Fibroblast of skin of scalp (primary cell): ENCODE measurements at regions not wholly inside any gene's neighbourhood (a gene's known extent, or its start where the extent isn't known, plus 50 kb on each side); places are given as distances from the start of the nearest gene placed in this dataset.
"Not testable (repeated sequence)": the region's sequence is repeated elsewhere in the genome, so short reads cannot be mapped to it uniquely, and the experiment has no call there.

ENCODE experiments used
- DNase-seq: peaks from one replicate; pipeline ENCODE4 v3.0.0-alpha.2; 2013

DNA sequence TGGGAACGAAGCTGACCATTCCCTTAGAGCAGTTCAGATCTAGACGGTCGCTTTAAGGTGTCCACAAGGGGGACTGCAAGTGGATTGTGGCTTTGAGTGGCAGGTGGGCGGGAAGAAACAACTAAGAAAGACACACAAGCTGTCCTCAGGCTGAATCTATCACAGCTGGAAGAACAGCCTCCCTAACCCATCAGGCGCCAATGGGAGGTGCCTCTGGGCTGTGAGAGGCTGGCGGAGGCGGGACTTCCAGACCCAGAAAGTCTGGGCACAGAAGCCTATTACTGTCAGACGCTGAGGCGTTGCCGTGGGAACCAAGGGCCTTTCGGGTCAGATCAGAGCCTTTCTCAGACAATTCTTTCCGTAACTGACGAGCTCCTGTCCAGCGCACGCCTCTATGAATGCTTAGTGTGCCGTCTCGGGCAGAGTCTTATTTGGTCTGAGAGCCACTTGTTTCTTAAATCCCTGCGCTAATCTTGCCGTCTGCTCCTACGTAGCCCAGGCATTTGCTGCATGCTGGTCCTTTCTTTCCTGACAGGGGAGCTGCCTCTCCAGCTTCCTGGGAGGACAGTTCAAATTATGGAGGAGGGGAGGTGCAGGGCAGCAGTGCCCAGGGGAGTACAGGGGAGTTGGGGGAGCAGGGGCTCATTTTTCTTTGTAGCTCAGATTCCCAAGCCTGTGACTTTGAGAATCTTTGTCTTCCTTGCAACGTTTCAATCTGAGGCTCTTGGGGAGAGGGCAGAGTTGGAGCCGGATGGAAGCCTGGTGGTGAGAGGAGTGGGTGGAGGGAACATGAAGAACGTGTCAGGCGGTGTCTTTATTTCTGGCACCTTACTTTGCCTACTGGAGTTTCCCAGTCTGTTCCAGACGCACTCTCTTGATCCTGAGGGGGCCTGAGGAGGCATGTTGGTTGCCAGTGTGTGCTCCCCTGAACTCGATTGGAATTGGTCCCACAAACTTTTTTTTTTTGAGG is 618.7 kb downstream of the KCNJ18 start:
- no peak for DNase-seq

DNA sequence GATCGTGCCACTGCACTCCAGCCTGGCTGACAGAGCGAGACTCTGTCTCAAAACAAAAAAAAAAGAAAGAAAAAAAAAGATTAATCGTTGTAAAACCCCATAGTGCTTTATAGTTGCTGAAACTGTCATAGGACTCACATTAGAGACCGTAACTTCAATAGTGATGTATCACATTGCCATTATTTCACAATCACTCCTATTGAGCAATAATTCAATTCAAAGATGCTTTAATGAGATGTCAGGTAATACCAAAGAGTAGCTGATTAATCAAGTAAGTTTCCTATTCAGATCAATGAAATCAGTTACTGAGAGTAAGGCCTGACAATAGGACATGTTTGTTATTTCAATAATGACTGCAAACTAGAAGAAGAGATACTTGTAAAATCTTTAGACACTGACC is 628.7 kb downstream of the KCNJ18 start:
- not testable (repeated sequence) for DNase-seq

DNA sequence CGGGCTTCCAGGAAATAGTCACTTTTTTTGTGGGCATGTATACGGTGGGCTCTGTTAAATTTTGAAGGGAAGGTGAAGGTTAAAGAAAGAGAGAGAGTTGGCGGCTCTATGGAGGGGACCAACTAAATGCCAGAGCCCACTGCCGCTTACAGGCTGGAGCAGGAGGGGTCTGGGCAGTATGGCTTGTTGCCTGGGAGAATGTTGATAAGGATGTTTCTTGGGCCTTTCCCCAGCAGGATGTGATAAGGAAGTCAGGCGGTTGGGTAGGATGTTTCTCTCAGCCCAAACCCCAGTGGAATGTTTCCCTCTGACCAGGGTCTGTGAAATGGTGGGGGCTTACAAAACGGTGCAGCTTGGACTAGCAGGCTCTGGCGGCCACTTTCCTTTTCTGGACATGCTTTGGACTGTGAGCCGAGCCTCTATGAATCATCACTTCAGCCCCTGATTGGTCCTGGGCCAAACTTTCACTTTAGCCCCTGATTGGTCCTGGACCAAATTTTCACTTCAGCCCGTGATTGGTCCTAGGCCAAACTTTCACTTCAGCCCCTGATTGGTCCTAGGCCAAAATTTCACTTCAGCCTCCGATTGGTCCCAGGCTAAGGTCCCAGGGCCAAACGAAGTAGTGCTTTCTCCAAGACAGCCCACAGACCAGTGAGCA is 630.7 kb downstream of the KCNJ18 start:
- DNase-seq, result not testable (repeated sequence)

DNA sequence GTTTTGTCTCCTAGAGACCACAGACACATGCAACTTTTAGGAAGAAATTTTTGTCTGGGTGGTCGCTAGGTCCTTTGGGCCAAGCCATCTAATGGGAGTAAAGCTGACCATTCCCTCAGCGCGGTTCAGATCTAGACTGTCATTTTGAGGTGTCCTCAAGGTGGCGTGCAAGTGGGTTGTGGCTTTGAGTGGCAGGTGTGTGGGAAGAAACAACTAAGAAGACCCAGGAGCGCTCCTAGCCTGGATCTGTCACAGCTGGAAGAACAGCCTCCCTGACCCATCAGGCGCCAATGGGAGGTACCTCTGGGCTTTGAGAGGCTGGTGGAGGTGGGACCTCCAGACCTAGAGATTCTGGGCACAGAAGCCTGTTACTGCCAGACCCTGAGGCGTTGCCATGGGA is 645.1 kb downstream of the KCNJ18 start:
- no peak for DNase-seq

DNA sequence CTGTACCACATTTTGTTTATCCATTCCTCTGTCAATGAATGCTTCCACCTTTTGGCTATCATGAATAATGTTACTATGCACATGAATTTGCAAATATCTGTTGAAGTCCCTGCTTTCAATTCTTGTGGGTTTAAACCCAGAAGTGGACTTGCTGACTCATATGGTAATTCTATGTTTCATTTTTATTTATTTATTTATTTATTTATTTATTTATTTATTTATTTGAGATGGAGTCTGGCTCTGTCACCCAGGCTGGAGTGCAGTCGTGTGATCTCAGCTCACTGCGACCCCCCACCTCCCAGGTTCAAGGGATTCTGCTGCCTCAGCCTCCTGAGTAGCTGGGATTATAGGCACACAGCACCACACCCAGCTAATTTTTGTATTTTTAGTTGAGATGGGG is 664.3 kb downstream of the KCNJ18 start:
- DNase-seq, result not testable (repeated sequence)

DNA sequence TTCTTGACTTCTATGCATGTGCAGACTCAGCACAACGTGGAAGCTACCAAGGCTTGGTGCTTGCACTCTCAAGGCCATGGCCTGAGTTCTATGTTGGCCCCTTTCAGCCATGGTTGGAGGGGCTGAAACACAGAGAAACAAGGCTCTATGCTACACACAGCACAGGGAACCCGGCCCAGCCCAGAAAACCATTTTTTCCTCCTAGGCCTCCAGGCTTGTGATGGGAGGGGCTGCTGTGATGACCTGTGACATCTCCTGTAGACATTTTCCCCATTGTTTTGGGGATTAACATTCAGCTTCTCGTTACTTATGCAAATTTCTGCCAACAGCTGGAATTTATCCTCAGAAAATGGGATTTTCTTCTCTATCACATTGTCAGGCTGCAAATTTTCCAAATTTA is 678.7 kb downstream of the KCNJ18 start:
- DNase-seq, result not testable (repeated sequence)

DNA sequence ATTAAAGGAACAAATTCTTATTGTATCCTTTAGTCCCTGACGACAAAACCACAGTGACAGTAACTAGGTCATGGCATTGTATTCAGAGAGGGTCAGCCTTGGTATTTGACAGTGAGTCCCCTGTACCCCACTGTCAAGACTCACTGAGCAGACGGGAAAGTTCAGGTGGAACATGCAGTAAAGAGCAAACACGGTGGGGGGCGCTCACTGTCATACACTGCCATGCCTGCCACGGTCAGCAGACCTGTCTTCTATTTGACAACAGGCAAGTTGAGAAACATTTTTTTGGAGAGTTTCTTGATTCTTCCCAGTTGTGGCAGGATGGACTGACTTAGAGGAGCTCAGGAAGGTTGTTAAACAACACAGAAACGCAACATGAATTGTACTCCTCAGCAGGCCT is 681.6 kb downstream of the KCNJ18 start:
- DNase-seq, result no peak

DNA sequence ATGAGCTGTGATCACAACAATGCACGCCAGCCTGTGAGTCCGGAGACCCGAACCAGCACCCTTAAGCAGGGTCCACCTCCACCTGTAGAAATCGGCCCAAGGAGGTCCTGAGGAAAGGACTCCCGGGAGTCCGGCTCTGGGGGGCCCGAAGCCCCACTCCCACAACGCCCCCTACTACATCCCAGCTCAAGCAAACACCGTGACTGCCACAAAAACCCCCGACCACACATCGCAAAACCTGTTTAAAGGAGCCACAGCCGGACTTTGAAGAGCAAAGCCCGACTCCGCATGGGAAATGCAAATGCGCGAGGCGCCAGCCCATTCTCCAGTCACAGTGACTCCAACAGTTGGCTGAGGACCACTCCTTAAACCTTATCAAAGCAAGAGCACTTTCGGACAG is 682.4 kb downstream of the KCNJ18 start:
- DNase-seq, result no peak

DNA sequence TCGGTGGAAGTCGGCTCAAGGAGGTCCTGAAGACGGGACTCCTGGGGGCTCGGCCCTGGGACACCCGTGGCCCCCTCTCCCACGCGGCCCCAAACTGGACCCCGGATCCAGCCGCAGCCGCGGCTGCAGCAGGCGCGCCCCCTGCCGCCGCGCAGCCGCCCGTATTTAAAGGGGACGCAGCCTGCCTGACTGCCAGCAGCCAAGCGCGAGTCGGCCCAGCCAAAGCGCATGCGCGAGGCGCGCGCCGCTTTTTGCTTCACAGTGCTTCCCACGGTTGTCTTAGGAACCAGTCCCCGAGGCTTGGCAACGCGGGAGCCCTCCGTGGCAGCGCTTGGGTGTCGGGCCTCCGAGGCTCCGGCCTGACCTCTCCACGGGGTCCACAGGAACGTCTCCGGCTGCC is 684.4 kb downstream of the KCNJ18 start:
- not testable (repeated sequence) for DNase-seq

DNA sequence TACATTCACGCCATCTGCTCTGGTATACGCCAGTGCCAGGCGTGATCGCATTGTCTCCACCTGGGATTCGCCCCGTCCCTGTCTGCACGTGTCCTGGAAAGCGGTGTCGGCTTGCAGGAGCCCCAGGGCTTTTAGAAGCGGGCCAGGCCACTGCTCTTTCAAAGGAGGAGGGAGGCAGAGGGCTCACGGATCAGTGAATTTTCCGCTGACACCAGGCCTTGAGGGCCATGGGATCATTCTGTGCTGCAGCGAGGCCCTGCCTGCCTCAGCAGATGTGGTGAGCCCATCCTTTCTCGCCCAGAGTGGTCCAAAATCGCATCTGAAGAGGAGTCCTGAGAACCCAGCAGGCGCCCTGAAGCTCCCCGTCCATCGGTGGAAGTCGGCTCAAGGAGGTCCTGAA is 686.4 kb downstream of the KCNJ18 start:
- DNase-seq, result not testable (repeated sequence)

DNA sequence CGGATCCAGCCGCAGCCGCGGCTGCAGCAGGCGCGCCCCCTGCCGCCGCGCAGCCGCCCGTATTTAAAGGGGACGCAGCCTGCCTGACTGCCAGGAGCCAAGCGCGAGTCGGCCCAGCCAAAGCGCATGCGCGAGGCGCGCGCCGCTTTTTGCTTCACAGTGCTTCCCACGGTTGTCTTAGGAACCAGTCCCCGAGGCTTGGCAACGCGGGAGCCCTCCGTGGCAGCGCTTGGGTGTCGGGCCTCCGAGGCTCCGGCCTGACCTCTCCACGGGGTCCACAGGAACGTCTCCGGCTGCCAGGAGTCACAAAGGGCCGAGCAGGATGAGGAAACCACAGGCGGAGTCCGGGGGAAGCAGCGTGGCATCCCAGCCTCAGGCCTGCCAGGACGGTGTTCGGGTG is 689.3 kb downstream of the KCNJ18 start:
- DNase-seq, result not testable (repeated sequence)

DNA sequence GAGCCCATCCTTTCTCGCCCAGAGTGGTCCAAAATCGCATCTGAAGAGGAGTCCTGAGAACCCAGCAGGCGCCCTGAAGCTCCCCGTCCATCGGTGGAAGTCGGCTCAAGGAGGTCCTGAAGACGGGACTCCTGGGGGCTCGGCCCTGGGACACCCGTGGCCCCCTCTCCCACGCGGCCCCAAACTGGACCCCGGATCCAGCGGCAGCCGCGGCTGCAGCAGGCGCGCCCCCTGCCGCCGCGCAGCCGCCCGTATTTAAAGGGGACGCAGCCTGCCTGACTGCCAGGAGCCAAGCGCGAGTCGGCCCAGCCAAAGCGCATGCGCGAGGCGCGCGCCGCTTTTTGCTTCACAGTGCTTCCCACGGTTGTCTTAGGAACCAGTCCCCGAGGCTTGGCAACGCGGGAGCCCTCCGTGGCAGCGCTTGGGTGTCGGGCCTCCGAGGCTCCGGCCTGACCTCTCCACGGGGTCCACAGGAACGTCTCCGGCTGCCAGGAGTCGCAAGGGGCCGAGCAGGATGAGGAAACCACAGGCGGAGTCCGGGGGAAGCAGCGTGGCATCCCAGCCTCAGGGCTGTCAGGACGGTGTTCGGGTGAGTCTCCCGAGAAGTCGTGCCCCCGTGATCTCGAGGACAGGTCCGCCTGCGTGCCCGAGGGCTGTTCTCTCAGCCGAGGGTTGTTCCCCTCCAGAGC is 691.6 kb downstream of the KCNJ18 start:
- not testable (repeated sequence) for DNase-seq

DNA sequence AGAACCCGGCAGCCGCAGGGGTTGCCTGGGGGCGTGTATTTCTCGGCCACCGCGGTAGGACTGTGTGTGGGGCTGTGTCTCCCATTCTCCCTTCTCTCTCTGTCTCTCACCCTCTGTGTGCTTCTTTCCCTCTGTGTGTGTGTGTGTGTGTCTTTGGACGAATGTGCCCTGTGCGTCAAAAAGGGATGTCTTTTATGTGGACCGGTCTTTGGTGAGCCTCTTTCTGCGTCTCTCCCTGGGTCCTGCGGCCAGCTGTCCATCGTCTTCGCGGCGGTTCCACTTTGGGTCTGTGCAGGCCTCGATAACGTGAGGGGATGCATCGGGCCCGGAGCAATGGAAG is 692.1 kb downstream of the KCNJ18 start:
- not testable (repeated sequence) for DNase-seq

DNA sequence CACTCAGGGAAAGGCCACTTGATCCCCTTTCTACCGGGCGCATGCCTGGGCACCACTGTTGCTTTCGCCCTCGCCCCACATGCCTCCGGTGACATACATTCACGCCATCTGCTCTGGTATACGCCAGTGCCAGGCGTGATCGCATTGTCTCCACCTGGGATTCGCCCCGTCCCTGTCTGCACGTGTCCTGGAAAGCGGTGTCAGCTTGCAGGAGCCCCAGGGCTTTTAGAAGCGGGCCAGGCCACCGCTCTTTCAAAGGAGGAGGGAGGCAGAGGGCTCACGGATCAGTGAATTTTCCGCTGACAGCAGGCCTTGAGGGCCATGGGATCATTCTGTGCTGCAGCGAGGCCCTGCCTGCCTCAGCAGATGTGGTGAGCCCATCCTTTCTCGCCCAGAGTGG is 706.1 kb downstream of the KCNJ18 start:
- not testable (repeated sequence) for DNase-seq

DNA sequence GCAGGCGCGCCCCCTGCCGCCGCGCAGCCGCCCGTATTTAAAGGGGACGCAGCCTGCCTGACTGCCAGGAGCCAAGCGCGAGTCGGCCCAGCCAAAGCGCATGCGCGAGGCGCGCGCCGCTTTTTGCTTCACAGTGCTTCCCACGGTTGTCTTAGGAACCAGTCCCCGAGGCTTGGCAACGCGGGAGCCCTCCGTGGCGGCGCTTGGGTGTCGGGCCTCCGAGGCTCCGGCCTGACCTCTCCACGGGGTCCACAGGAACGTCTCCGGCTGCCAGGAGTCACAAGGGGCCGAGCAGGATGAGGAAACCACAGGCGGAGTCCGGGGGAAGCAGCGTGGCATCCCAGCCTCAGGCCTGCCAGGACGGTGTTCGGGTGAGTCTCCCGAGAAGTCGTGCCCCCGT is 706.7 kb downstream of the KCNJ18 start:
- not testable (repeated sequence) for DNase-seq

DNA sequence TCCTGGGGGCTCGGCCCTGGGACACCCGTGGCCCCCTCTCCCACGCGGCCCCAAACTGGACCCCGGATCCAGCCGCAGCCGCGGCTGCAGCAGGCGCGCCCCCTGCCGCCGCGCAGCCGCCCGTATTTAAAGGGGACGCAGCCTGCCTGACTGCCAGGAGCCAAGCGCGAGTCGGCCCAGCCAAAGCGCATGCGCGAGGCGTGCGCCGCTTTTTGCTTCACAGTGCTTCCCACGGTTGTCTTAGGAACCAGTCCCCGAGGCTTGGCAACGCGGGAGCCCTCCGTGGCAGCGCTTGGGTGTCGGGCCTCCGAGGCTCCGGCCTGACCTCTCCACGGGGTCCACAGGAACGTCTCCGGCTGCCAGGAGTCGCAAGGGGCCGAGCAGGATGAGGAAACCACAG is 712.8 kb downstream of the KCNJ18 start:
- not testable (repeated sequence) for DNase-seq

DNA sequence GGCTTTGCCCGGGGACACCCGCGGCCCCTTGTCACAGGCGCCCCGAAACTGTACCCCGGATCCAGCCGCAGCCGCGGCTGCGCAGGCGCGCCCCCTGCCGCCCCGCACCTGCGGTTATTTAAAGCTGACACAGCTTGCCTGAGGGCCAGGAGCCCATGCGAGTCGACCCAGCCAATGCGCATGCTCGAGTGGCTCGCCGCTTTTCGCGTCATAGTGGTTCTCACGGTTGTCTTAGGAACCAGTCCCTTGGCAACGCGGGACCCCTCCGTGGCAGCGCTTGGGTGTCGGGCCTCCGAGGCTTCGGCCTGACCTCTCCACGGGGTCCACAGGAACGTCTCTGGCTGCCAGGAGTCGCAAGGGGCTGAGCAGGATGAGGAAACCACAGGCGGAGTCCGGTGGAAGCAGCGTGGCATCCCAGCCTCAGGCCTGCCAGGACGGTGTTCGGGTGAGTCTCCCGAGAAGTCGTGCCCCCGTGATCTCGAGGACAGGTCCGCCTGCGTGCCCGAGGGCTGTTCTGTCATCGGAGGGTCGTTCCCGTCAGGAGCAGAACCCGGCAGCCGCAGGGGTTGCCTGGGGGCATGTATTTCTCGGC is 716.9 kb downstream of the KCNJ18 start:
- no peak for DNase-seq

DNA sequence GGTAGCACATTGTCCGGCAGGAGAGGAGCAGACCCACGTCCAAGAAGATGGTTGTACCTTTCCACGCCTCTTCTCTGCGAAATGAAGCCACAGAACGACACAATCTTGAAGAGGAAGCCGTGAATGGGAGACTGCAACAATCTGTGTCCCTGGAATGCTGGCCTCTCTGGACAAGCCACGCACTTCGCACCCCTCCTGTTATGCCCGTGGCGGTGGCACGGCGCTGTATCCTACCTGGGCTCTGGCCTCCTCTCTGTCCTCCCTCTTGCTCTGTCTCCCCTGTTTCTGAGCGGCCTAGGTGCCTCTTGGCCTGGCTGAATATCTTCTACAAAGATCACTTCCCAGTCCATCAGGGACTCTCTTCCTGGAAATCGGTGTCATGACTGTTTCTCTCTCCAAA is 717.8 kb downstream of the KCNJ18 start:
- DNase-seq, result no peak

DNA sequence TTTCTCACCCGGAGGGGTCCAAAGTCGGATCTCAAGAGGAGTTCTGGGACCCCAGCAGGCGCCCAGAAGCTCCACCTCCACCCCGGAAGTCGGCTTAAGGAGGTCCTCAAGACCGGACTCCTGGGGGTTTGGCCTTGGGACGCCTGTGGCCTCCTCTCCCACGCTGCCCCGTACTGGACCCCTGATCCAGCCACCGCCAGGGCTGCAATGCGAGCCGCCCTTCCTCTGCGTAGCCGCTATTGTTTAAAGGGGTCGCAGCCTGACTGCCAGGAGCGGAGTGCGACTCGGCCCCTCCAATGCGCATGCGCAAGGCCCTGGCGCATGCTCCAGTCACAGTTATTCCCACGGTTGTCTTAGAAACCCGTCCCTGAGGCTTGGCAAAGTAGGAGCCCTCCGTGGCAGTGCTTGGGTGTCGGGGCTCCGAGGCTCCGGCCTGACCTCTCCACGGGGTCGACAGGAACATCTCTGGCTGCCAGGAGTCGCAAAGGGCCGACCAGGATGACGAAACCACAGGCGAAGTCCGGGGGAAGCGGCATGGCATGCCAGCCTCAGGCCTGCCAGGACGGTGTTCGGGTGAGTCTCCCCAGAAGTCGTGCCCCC is 719.0 kb downstream of the KCNJ18 start:
- DNase-seq, result no peak

DNA sequence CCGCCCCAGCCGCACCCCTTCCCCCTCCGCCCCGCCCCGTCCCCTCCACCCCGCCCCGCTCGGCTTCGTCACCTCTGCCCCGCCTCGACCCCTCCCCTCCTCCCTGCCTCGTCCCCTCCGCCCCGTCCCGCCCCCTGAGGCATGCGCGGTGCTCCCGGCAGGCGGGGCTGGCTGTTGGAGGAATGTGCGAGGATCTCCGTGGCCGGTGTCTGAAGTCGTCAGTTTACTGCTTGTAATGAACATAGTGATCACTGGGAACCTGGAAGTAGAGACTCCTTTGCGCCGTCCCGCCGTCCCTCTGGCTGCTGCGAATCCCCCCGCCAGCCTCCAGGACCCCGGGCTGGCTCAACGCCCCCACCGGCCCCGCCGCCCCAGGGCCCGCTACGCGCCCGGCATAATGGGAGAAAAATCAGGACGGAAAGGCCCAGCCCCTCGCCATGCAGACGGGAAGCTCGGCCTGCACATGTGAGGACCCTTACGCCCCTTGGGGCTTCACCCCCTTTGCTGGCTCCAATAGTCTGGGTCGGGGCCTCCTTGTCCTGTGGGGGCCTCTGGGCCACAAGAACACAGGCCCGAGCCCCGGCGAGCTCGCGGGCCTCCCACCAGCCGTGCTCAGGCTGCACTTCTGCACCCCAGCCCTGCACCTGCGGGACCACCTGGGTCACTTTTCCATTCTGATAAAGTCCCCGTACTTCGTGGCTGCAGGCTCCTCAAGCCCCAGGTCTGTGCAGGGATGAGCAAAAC is 743.1 kb downstream of the KCNJ18 start:
- no peak for DNase-seq

DNA sequence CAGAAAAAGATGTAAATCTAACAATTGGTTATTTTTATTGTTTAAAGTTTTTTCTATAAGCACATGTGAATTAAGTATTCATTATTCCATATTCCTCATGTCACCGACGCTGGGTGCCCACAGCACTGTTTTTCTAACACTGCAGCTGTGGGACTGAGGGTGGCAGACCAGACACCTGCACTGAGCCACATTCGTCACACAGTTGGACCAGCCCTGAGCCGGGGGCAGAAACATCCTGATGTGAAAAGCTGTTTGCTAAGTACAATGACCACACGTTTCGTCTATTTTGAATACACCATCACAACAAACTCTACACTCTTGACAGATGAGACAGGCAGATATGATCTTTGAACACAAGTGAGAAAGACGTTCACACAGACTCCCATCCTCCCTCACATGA is 749.5 kb downstream of the KCNJ18 start:
- no peak for DNase-seq

DNA sequence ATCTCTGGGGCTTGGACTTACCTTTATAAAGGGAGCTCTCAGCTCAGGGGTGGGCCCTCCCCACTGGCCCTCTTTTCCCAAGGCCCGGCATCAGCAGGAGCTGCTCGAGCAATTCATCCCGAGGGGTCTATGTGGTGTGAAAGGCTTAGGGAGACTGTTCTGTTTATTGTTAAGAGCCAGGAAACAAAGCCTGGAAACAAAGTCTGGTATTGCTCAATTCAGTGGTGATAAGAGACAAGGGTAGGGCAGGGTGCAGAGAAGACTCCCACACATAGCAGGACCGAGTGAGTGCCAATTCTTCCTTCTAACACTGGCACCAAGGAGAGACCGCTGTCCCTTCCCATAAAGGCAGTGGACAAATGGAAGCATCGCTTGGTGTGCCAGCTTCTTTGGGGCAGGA is 750.7 kb downstream of the KCNJ18 start:
- no peak for DNase-seq
